ENCODE measurements at regions not wholly inside any gene's neighbourhood (a gene's known extent, or its start where the extent isn't known, plus 50 kb on each side); places are given as distances from the start of the nearest gene placed in this dataset.

DNA sequence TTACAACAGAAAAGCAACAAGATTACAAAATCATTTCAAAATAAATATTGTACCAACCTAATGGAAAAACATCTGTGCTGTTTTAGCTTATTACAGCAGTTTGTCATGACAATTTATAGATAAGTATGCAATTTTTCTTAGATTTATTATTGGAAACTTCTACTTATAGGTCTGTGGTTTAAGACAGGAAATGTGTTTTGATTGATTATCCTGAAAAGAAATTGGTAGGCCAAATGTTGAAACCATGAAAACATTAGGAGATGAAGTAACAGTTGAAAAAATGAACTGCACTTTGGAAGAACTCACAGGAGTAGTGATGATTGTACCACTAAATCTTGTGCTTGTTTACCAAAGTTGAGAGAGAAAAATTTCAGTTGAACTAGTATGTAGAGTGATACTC lies 162.2 kb upstream of the GIMD1 start:
- TF ChIP-seq, protein P1, sequence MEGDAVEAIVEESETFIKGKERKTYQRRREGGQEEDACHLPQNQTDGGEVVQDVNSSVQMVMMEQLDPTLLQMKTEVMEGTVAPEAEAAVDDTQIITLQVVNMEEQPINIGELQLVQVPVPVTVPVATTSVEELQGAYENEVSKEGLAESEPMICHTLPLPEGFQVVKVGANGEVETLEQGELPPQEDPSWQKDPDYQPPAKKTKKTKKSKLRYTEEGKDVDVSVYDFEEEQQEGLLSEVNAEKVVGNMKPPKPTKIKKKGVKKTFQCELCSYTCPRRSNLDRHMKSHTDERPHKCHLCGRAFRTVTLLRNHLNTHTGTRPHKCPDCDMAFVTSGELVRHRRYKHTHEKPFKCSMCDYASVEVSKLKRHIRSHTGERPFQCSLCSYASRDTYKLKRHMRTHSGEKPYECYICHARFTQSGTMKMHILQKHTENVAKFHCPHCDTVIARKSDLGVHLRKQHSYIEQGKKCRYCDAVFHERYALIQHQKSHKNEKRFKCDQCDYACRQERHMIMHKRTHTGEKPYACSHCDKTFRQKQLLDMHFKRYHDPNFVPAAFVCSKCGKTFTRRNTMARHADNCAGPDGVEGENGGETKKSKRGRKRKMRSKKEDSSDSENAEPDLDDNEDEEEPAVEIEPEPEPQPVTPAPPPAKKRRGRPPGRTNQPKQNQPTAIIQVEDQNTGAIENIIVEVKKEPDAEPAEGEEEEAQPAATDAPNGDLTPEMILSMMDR (IDR thresholded peaks at IDR 0.05): no peak
- no peak for TF ChIP-seq EZH2 (IDR thresholded peaks at IDR 0.05; ENCODE audit: borderline replicate concordance, insufficient read depth, low read depth, low read length, poor library complexity, severe bottlenecking)

Data from B cell (primary cell).